Peyer's patch (tissue), 4 donors: ENCODE measurements at regions not wholly inside any gene's neighbourhood (a gene's known extent, or its start where the extent isn't known, plus 50 kb on each side); places are given as distances from the start of the nearest gene placed in this dataset.

Experiments used
- DNase-seq, 3 donors: peaks; one replicate each; pipeline ENCODE4 v3.0.0-alpha.2; 2017 to 2019
- H3K27ac ChIP-seq, 4 donors: fragments of 200-600 bp; sonication (generic); one replicate each; pipeline ENCODE4 v1.5.1; 2016 to 2019
- H3K27me3 ChIP-seq, 2 donors: fragments of 200-600 bp; sonication (generic); one replicate each; pipeline ENCODE4 v1.5.1; 2019
- H3K36me3 ChIP-seq, 3 donors: fragments of 200-600 bp; sonication (generic); one replicate each; pipeline ENCODE4 v1.5.1; 2016 to 2019
- H3K4me1 ChIP-seq, 4 donors: fragments of 200-600 bp; sonication (generic); one replicate each; pipeline ENCODE4 v1.5.1; 2016 to 2019
- H3K4me3 ChIP-seq, 4 donors: fragments of 200-600 bp; sonication (generic); 1 replicate in 3 of 4; 2 replicates in 1 of 4; pipeline ENCODE4 v1.5.1; 2016 to 2019; ENCODE audit warnings: mild to moderate bottlenecking in 1 of 4
- H3K9me3 ChIP-seq, 4 donors: fragments of 200-600 bp; sonication (generic); one replicate each; pipeline ENCODE4 v1.5.1; 2016 to 2019; ENCODE audit warnings: mild to moderate bottlenecking in 1 of 4
- POLR2A ChIP-seq, 2 donors: fragments of 450-650 bp; IDR thresholded peaks; one replicate each; pipeline ENCODE4 v1.5.1; 2017; ENCODE audit warnings: antibody characterized with exemption in 2 of 2, mild to moderate bottlenecking in 2 of 2, moderate library complexity in 2 of 2
- TF ChIP-seq, protein P1 (sequence below), 6 experiments: fragments of 450-650 bp in 4 of 6; fragments of 200-600 bp in 2 of 6; sonication (generic) in 1 of 6; IDR thresholded peaks; one replicate each; pipeline ENCODE4 v1.5.1; 2017 to 2019; ENCODE audit warnings: antibody characterized with exemption in 6 of 6, mild to moderate bottlenecking in 3 of 6, moderate library complexity in 1 of 6

DNA sequence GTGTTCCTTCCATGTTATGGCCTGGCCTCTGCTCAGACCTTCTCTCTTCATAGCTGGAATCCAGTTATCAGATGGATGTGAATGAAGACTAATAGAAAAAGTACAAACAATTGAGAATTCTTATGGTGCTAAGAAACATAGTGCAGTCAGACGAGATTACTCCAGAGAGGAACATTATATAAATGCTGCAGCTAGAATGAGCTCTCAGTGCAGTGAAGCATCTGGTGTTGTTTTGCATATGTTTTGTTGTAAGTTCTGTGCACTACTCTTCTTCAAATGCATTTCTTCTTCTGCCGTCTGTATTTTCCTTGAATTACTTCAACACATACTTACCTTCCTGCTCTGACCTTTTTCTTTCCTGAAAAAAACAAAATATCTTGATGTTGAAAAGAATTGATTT lies 602.4 kb upstream of the CDH18 start:
- H3K27ac ChIP-seq = no peak overlapping the region
- no peak for DNase-seq
- H3K27me3 ChIP-seq = no peaks in the 10 kb centered on the region
- no peaks in the 10 kb centered on the region for H3K9me3 ChIP-seq
- H3K4me1 ChIP-seq = no peaks in the 10 kb centered on the region
- H3K36me3 ChIP-seq = no peaks in the 10 kb centered on the region
- TF ChIP-seq POLR2A (IDR thresholded peaks at IDR 0.05) = no peak
- TF ChIP-seq, protein P1, sequence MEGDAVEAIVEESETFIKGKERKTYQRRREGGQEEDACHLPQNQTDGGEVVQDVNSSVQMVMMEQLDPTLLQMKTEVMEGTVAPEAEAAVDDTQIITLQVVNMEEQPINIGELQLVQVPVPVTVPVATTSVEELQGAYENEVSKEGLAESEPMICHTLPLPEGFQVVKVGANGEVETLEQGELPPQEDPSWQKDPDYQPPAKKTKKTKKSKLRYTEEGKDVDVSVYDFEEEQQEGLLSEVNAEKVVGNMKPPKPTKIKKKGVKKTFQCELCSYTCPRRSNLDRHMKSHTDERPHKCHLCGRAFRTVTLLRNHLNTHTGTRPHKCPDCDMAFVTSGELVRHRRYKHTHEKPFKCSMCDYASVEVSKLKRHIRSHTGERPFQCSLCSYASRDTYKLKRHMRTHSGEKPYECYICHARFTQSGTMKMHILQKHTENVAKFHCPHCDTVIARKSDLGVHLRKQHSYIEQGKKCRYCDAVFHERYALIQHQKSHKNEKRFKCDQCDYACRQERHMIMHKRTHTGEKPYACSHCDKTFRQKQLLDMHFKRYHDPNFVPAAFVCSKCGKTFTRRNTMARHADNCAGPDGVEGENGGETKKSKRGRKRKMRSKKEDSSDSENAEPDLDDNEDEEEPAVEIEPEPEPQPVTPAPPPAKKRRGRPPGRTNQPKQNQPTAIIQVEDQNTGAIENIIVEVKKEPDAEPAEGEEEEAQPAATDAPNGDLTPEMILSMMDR (IDR thresholded peaks at IDR 0.05) = no peak
- H3K4me3 ChIP-seq = no peak overlapping the region

DNA sequence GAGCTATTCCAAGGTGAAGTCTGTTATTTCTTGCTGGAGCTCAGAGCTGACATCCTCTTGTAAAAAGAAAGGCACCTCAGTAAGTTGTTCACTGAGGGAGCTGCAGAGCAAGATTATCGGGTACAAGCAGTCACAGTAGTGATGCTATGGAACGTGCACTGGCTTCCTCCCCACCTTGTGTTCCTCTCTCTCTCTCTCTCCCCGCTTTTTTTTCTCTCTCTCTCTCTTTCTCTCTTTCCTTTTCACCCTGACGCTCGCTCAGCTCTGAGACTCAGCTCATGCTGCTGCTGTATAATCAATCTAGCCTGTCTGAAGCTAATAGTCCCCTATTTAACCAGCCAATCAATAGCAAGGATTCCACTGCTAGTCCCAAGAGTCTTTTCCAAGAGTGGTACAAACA lies 587.6 kb upstream of the CDH18 start:
- Histone ChIP-seq H3K9me3 (no peaks in the 10 kb centered on the region), H3K27me3 (no peaks in the 10 kb centered on the region), H3K4me3 (no peak overlapping the region), H3K4me1 (no peaks in the 10 kb centered on the region), H3K27ac (no peak overlapping the region), H3K36me3 (no peaks in the 10 kb centered on the region)
- DNase-seq = no peak
- no peak for TF ChIP-seq POLR2A (IDR thresholded peaks at IDR 0.05)
- TF ChIP-seq, protein P1 (IDR thresholded peaks at IDR 0.05) = no peak

DNA sequence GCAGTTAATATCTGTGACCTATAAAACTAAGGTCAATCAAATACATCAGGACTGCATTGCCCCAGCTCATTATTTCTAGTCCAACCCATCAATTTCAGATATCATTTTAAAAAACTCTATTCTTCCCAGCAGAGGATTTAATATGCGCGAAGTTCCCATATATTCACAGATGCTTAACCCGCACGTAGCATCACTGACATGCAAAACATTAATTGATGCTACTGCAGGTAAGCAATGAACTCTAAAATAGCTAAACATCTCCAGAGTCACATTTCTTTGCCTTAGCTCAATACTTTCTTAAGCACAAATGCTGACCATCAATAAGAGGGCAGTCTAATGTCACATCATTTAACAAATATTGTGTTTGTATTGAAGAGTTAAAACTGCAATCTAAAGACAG lies 586.6 kb upstream of the CDH18 start:
- Histone ChIP-seq H3K27ac (no peak overlapping the region), H3K36me3 (no peaks in the 10 kb centered on the region), H3K9me3 (no peaks in the 10 kb centered on the region), H3K4me1 (no peaks in the 10 kb centered on the region), H3K4me3 (no peak overlapping the region), H3K27me3 (no peaks in the 10 kb centered on the region)
- TF ChIP-seq, protein P1 (IDR thresholded peaks at IDR 0.05) = no peak
- no peak for TF ChIP-seq POLR2A (IDR thresholded peaks at IDR 0.05)
- DNase-seq = no peak

DNA sequence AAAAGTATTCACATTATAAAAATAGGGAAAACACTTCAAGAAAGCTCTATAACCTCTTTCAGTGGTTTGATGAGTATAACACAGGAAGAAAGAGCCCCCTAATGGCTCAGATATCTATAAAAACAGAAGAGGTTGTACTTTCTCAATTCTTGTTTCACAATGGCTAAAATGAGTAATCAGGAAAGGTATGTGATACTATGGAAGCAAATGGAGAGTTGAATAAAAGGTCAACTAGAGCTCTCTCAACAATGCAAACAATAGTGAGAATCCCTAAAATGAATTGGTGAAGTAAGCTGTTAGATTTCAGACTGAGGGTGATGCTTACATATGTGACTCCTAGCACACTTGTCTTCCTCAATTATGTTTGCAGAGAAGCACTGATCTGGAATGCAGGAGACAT lies 584.6 kb upstream of the CDH18 start:
- H3K9me3 ChIP-seq = no peaks in the 10 kb centered on the region
- TF ChIP-seq POLR2A (IDR thresholded peaks at IDR 0.05) = no peak
- TF ChIP-seq, protein P1 (IDR thresholded peaks at IDR 0.05) = no peak
- DNase-seq = no peak
- H3K4me3 ChIP-seq = no peak overlapping the region
- H3K4me1 ChIP-seq = no peaks in the 10 kb centered on the region
- no peak overlapping the region for H3K27ac ChIP-seq
- H3K27me3 ChIP-seq = no peaks in the 10 kb centered on the region
- H3K36me3 ChIP-seq = no peaks in the 10 kb centered on the region

DNA sequence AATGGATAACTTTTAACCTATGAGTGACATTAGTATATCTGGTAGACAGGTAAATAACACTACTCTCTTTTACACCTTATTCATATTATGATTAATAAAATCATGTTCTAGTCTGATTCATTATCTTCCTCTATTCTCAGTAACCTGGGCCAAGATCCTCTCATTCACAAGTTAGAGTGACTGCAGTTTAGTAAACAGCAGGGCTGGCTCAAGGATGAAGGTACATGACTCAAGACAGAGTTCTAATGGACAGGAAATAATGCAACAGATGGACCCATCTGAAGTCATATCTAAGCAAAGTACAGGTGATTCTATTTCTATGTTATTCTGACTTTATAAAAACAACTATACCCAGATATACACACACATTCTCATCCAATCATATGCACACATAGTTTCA lies 582.5 kb upstream of the CDH18 start:
- no peak for DNase-seq
- H3K27ac ChIP-seq = no peak overlapping the region
- TF ChIP-seq, protein P1 (IDR thresholded peaks at IDR 0.05) = no peak
- no peak for TF ChIP-seq POLR2A (IDR thresholded peaks at IDR 0.05)
- H3K4me1 ChIP-seq = no peaks in the 10 kb centered on the region
- H3K4me3 ChIP-seq = no peak overlapping the region
- no peaks in the 10 kb centered on the region for H3K9me3 ChIP-seq
- H3K36me3 ChIP-seq = no peaks in the 10 kb centered on the region
- no peaks in the 10 kb centered on the region for H3K27me3 ChIP-seq

DNA sequence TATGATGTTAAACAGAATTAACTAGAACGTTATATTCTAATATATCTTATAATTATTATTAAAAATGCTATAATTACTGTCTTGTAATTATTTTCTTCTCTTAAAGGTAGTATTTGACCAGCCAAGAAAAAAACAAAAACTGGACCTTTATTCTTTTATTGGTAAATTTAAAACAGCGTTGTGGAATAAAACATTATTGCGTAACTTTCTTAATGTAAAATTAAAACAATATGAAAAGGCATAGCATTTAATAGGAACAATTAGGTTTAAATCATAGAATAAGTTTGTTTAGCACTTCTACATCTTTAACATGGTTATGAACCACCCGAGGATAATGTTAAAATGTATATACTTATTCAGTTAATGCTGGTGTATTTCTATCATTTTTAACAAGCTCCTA lies 574.5 kb upstream of the CDH18 start:
- H3K4me3 ChIP-seq = no peak overlapping the region
- no peaks in the 10 kb centered on the region for H3K36me3 ChIP-seq
- no peak overlapping the region for H3K27ac ChIP-seq
- no peak for DNase-seq
- no peaks in the 10 kb centered on the region for H3K27me3 ChIP-seq
- TF ChIP-seq POLR2A (IDR thresholded peaks at IDR 0.05) = no peak
- TF ChIP-seq, protein P1 (IDR thresholded peaks at IDR 0.05) = no peak
- no peaks in the 10 kb centered on the region for H3K9me3 ChIP-seq
- no peaks in the 10 kb centered on the region for H3K4me1 ChIP-seq
